HEK293 (cell line): ENCODE measurements at regions not wholly inside any gene's neighbourhood (a gene's known extent, or its start where the extent isn't known, plus 50 kb on each side); places are given as distances from the start of the nearest gene placed in this dataset.

ENCODE experiments used
- CTCF ChIA-PET: fragments of 350-600 bp; formaldehyde crosslinking; extraction: SDS; loops from one replicate; lab custom pipeline; 2021; ENCODE audit warnings: antibody characterized with exemption; lab: Yijun Ruan, JAX
- POLR2A ChIA-PET: fragments of 300-600 bp; formaldehyde crosslinking; extraction: SDS; loops from one replicate; lab custom pipeline; 2020; ENCODE audit warnings: antibody characterized with exemption, inconsistent platforms; lab: Yijun Ruan, JAX
- H3K27ac ChIP-seq: fragments of 200-500 bp; sonication (Bioruptor generic); 2 replicates; pipeline ENCODE4 v1.5.1; 2014; ENCODE audit warnings: low read depth, low read length, control low read depth, inconsistent platforms; ENCODE audit errors: extremely low read depth
- H3K36me3 ChIP-seq, 2 experiments: fragments of 200-500 bp in 1 of 2; sonication (Bioruptor generic) in 1 of 2; 1 replicate in 1 of 2; 2 replicates in 1 of 2; pipeline ENCODE4 v1.5.1; 2014 to 2017; ENCODE audit warnings: inconsistent platforms in 2 of 2, low read length in 2 of 2; ENCODE audit not compliant: control insufficient read depth in 2 of 2, insufficient read depth in 1 of 2
- H3K4me1 ChIP-seq: fragments of 200-500 bp; sonication (Bioruptor generic); 2 replicates; pipeline ENCODE4 v1.5.1; 2014; ENCODE audit warnings: mild to moderate bottlenecking, low read length, inconsistent platforms; ENCODE audit not compliant: control insufficient read depth, insufficient read depth
- H3K4me3 ChIP-seq: 2 replicates; pipeline ENCODE4 v1.5.1; 2011; ENCODE audit warnings: low read depth, mild to moderate bottlenecking, control low read depth, low read length, moderate library complexity
- H3K9me3 ChIP-seq: fragments of 200-500 bp; sonication (Bioruptor generic); 2 replicates; pipeline ENCODE4 v1.5.1; 2014; ENCODE audit warnings: low read depth, low read length, inconsistent platforms; ENCODE audit not compliant: control insufficient read depth, insufficient read depth
- BCL11A ChIP-seq: fragments of 450-650 bp; formaldehyde crosslinking; IDR thresholded peaks from 2 replicates; pipeline ENCODE4 v1.5.1; 2016; ENCODE audit warnings: low read depth, missing biosample characterization, missing genetic modification characterization
- CTCF ChIP-seq: fragments of 450-650 bp; formaldehyde crosslinking; IDR thresholded peaks from 2 replicates; pipeline ENCODE4 v1.5.1; 2016; ENCODE audit warnings: missing biosample characterization, missing genetic modification characterization
- FEZF1 ChIP-seq: fragments of 450-650 bp; formaldehyde crosslinking; IDR thresholded peaks from 2 replicates; pipeline ENCODE4 v1.5.1; 2016; ENCODE audit warnings: missing biosample characterization, missing genetic modification characterization
- KLF16 ChIP-seq: fragments of 450-650 bp; formaldehyde crosslinking; IDR thresholded peaks from 2 replicates; pipeline ENCODE4 v1.5.1; 2017; ENCODE audit warnings: missing biosample characterization, missing genetic modification characterization
- KLF7 ChIP-seq: fragments of 450-650 bp; formaldehyde crosslinking; IDR thresholded peaks from 2 replicates; pipeline ENCODE4 v1.5.1; 2016; ENCODE audit warnings: missing biosample characterization, missing genetic modification characterization, borderline replicate concordance
- PRDM1 ChIP-seq: fragments of 450-650 bp; formaldehyde crosslinking; IDR thresholded peaks from 2 replicates; pipeline ENCODE4; 2016; ENCODE audit warnings: missing biosample characterization, missing genetic modification characterization
- PRDM10 ChIP-seq: fragments of 450-650 bp; formaldehyde crosslinking; IDR thresholded peaks from 2 replicates; pipeline ENCODE4 v1.5.1; 2016; ENCODE audit warnings: missing biosample characterization, missing genetic modification characterization
- ZBTB1 ChIP-seq: fragments of 450-650 bp; formaldehyde crosslinking; IDR thresholded peaks from 2 replicates; pipeline ENCODE4 v1.5.1; 2016; ENCODE audit warnings: missing biosample characterization, missing genetic modification characterization
- ZFP3 ChIP-seq: fragments of 450-650 bp; formaldehyde crosslinking; IDR thresholded peaks from 2 replicates; pipeline ENCODE4 v1.5.1; 2016; ENCODE audit warnings: low read depth, missing biosample characterization, missing genetic modification characterization
- ZIC2 ChIP-seq: fragments of 450-650 bp; formaldehyde crosslinking; IDR thresholded peaks from 2 replicates; pipeline ENCODE4 v1.5.1; 2016; ENCODE audit warnings: missing biosample characterization, missing genetic modification characterization
- ZNF121 ChIP-seq: fragments of 450-650 bp; formaldehyde crosslinking; IDR thresholded peaks from 2 replicates; pipeline ENCODE4 v1.5.1; 2016; ENCODE audit warnings: missing biosample characterization, missing genetic modification characterization
- ZNF2 ChIP-seq: fragments of 450-650 bp; formaldehyde crosslinking; IDR thresholded peaks from 2 replicates; pipeline ENCODE4 v1.5.1; 2016; ENCODE audit warnings: missing biosample characterization, missing genetic modification characterization
- ZNF335 ChIP-seq: fragments of 450-650 bp; formaldehyde crosslinking; conservative IDR thresholded peaks from 2 replicates; pipeline ENCODE4 v1.5.1; 2016; ENCODE audit warnings: missing biosample characterization, missing genetic modification characterization
- ZNF426 ChIP-seq: fragments of 450-650 bp; formaldehyde crosslinking; IDR thresholded peaks from 2 replicates; pipeline ENCODE4 v1.5.1; 2017; ENCODE audit warnings: missing biosample characterization, missing genetic modification characterization, mild to moderate bottlenecking, inconsistent platforms, moderate library complexity
- ZNF549 ChIP-seq: fragments of 450-650 bp; IDR thresholded peaks from 2 replicates; pipeline ENCODE4 v1.5.1; 2018; ENCODE audit warnings: missing biosample characterization, missing genetic modification characterization, mild to moderate bottlenecking, inconsistent platforms, moderate library complexity
- ZNF626 ChIP-seq: fragments of 450-650 bp; sonication (Bioruptor Pico); formaldehyde crosslinking; IDR thresholded peaks from 2 replicates; pipeline ENCODE4 v1.5.1; 2018; ENCODE audit warnings: missing biosample characterization, missing genetic modification characterization, inconsistent platforms

- TF ChIP-seq ZNF2 (tag by site-specific recombination), result no peak
- TF ChIP-seq PRDM1, result no peak
- TF ChIP-seq FEZF1 (tag by site-specific recombination), result no peak
- no peak for TF ChIP-seq ZNF335 (tag by site-specific recombination)
- no peak for TF ChIP-seq ZNF426 (tag by site-specific recombination)
- no peak for TF ChIP-seq KLF7
- TF ChIP-seq ZBTB1 (tag by site-specific recombination), result no peak
- TF ChIP-seq KLF16 (tag by site-specific recombination), result no peak
- no peak for TF ChIP-seq ZIC2 (tag by site-specific recombination)
- no peak for TF ChIP-seq ZNF626 (tag by site-specific recombination)
- no peak for TF ChIP-seq ZNF549 (tag by site-specific recombination)
- TF ChIP-seq, all 188 proteins: peak for 0
- 0 out of 2 replicates have a peak, but pooled peaks cover 2% of the 10 kb centered on the region for H3K4me1 ChIP-seq
- no peaks in the 10 kb centered on the region for H3K9me3 ChIP-seq
- no peaks in the 10 kb centered on the region for H3K36me3 ChIP-seq
- CTCF ChIA-PET, result interaction anchor here (1.5 to 5.8 kb wide), 5 partner anchors 9 to 207 kb away, joined by 3 to 31 read pairs (median 8); no protein-coding TSS in a partner anchor
- no peak overlapping the region for H3K27ac ChIP-seq
- no peak overlapping the region for H3K4me3 ChIP-seq
- POLR2A ChIA-PET, result no interaction called here
Measured at GRCh38 chr17:34153991-34154390, 101.1 kb upstream of the CCL2 start.

- Histone ChIP-seq H3K4me3 (no peak overlapping the region), H3K36me3 (no peaks in the 10 kb centered on the region), H3K9me3 (no peaks in the 10 kb centered on the region), H3K4me1 (0 out of 2 replicates have a peak, but pooled peaks cover 2% of the 10 kb centered on the region), H3K27ac (no peak overlapping the region)
- ChIA-PET POLR2A (no interaction called here), CTCF (interaction anchor here (0.7 to 5.8 kb wide), 8 partner anchors 8 to 251 kb away, joined by 3 to 31 read pairs (median 4); no protein-coding TSS in a partner anchor)
- TF ChIP-seq PRDM10 (tag by site-specific recombination) (0 out of 2 replicates have a peak, but pooled peaks have one; percentile 16), ZNF121 (tag by site-specific recombination) (no peak), CTCF (tag by site-specific recombination) (no peak), ZFP3 (tag by site-specific recombination) (no peak)
Measured at GRCh38 chr17:34154961-34155730, 99.9 kb upstream of the CCL2 start.

- Histone ChIP-seq H3K36me3 (no peaks in the 10 kb centered on the region), H3K4me1 (0 out of 2 replicates have a peak, but pooled peaks cover 2% of the 10 kb centered on the region), H3K4me3 (no peak overlapping the region)
- no peak for TF ChIP-seq BCL11A
- no peak for TF ChIP-seq ZIC2 (tag by site-specific recombination)
- no peak for TF ChIP-seq FEZF1 (tag by site-specific recombination)
- TF ChIP-seq, all 188 proteins: peak for 0
- no peaks in the 10 kb centered on the region for H3K9me3 ChIP-seq
- CTCF ChIA-PET, result interaction anchor here (0.7 to 5.8 kb wide), 7 partner anchors 11 to 352 kb away, joined by 3 to 31 read pairs (median 4); no protein-coding TSS in a partner anchor
- POLR2A ChIA-PET, result no interaction called here
- H3K27ac ChIP-seq, result no peak overlapping the region
Measured at GRCh38 chr17:34155947-34156346, 99.1 kb upstream of the CCL2 start.
